ENCODE measurements at regions not wholly inside any gene's neighbourhood (a gene's known extent, or its start where the extent isn't known, plus 50 kb on each side); places are given as distances from the start of the nearest gene placed in this dataset.

DNA sequence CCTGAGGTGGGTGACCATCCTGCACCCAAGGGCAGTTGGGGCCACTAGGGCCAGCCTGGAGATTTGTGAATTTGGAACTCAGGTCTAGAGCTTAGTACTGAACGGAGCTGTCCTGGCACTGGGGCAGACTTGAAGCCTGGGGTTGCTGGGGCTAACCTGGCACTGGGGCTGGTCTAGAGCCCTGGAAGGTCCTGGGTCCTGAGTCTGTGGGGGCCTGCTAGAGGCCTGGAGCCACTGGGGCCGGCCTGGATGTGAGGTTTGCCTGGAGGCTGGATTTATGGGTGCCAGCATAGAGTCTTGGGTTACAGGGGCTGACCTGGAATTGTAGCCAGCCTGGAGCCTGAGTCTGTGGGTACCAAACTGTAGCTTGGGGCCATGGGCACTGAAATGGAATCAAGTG is 1216.9 kb downstream of the CDH11 start:
- no peak overlapping the region for H3K27ac ChIP-seq (ENCODE audit: low read depth, low read length)
- H3K79me2 ChIP-seq (ENCODE audit: insufficient read depth, low read length): no peaks in the 10 kb centered on the region
- H3K9me3 ChIP-seq (ENCODE audit: low read depth, low read length): no peaks in the 10 kb centered on the region
- no peaks in the 10 kb centered on the region for H4K20me1 ChIP-seq (ENCODE audit: insufficient read depth, low read length)
- no peak for DNase-seq (ENCODE audit: insufficient read length, low spot score, missing footprints)
- TF ChIP-seq CTCF (IDR thresholded peaks at IDR 0.05; ENCODE audit: extremely low read depth, low read depth, low read length): no peak
- H3K36me3 ChIP-seq (ENCODE audit: insufficient read depth, low read length): no peaks in the 10 kb centered on the region
- H3K4me2 ChIP-seq (ENCODE audit: insufficient read depth, low read length): no peak overlapping the region
- H3K4me1 ChIP-seq (ENCODE audit: insufficient read depth, low read length): no peaks in the 10 kb centered on the region
- H3K4me3 ChIP-seq (ENCODE audit: insufficient read depth, low read length): no peak overlapping the region
- no peak overlapping the region for H2AFZ ChIP-seq (ENCODE audit: low read length)
- no peaks in the 10 kb centered on the region for H3K27me3 ChIP-seq (ENCODE audit: insufficient read depth, low read length)

GRCh38 chr16:63904182-63904581 is 1217.7 kb downstream of the CDH11 start:
- no peaks in the 10 kb centered on the region for H3K27me3 ChIP-seq (ENCODE audit: insufficient read depth, low read length)
- no peak for DNase-seq (ENCODE audit: insufficient read length, low spot score, missing footprints)
- H3K4me2 ChIP-seq (ENCODE audit: insufficient read depth, low read length): no peak overlapping the region

GRCh38 chr16:63896383-63897109 is 1225.3 kb downstream of the CDH11 start:
- Histone ChIP-seq H3K27me3 (ENCODE audit: insufficient read depth, low read length) (no peaks in the 10 kb centered on the region), H3K4me1 (ENCODE audit: insufficient read depth, low read length) (no peaks in the 10 kb centered on the region), H3K4me3 (ENCODE audit: insufficient read depth, low read length) (no peak overlapping the region), H3K4me2 (ENCODE audit: insufficient read depth, low read length) (no peak overlapping the region), H4K20me1 (ENCODE audit: insufficient read depth, low read length) (no peaks in the 10 kb centered on the region), H3K27ac (ENCODE audit: low read depth, low read length) (no peak overlapping the region), H3K36me3 (ENCODE audit: insufficient read depth, low read length) (no peaks in the 10 kb centered on the region), H3K9me3 (ENCODE audit: low read depth, low read length) (no peaks in the 10 kb centered on the region), H2AFZ (ENCODE audit: low read length) (no peak overlapping the region), H3K79me2 (ENCODE audit: insufficient read depth, low read length) (no peaks in the 10 kb centered on the region)
- DNase-seq (ENCODE audit: insufficient read length, low spot score, missing footprints): no peak
- no peak for TF ChIP-seq CTCF (IDR thresholded peaks at IDR 0.05; ENCODE audit: extremely low read depth, low read depth, low read length)

More at GRCh38 chr16:63904182-63904581, 1217.7 kb downstream of the CDH11 start:
- no peak overlapping the region for H3K4me3 ChIP-seq (ENCODE audit: insufficient read depth, low read length)
- H4K20me1 ChIP-seq (ENCODE audit: insufficient read depth, low read length): no peaks in the 10 kb centered on the region
- no peak overlapping the region for H3K27ac ChIP-seq (ENCODE audit: low read depth, low read length)
- no peaks in the 10 kb centered on the region for H3K36me3 ChIP-seq (ENCODE audit: insufficient read depth, low read length)
- no peaks in the 10 kb centered on the region for H3K9me3 ChIP-seq (ENCODE audit: low read depth, low read length)
- no peak overlapping the region for H2AFZ ChIP-seq (ENCODE audit: low read length)
- no peaks in the 10 kb centered on the region for H3K4me1 ChIP-seq (ENCODE audit: insufficient read depth, low read length)
- no peaks in the 10 kb centered on the region for H3K79me2 ChIP-seq (ENCODE audit: insufficient read depth, low read length)
- TF ChIP-seq CTCF (IDR thresholded peaks at IDR 0.05; ENCODE audit: extremely low read depth, low read depth, low read length): no peak

DNA sequence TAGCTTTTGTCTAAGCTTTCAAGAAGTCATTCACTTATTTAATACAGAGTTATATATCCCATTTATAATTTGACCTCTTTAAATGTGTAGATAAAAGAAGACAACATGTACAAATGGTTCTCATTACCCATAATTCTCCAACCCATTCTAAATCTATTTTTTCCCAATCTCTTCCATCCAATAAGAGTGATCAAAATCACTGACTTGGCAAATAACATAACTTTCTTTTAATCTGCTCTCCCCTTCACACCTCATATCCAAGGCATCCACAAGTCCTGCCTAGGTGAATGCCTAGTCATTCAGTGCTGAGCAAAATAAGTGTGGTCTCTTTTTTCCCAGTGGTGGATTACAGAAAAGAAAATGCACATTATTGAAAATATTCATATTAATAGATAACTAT is 1231.1 kb downstream of the CDH11 start:
- Histone ChIP-seq H3K4me1 (ENCODE audit: insufficient read depth, low read length) (no peaks in the 10 kb centered on the region), H3K27me3 (ENCODE audit: insufficient read depth, low read length) (no peaks in the 10 kb centered on the region), H3K79me2 (ENCODE audit: insufficient read depth, low read length) (no peaks in the 10 kb centered on the region), H2AFZ (ENCODE audit: low read length) (no peak overlapping the region), H3K9me3 (ENCODE audit: low read depth, low read length) (no peaks in the 10 kb centered on the region), H4K20me1 (ENCODE audit: insufficient read depth, low read length) (no peaks in the 10 kb centered on the region), H3K4me3 (ENCODE audit: insufficient read depth, low read length) (no peak overlapping the region), H3K4me2 (ENCODE audit: insufficient read depth, low read length) (no peak overlapping the region), H3K36me3 (ENCODE audit: insufficient read depth, low read length) (no peaks in the 10 kb centered on the region), H3K27ac (ENCODE audit: low read depth, low read length) (no peak overlapping the region)
- no peak for TF ChIP-seq CTCF (IDR thresholded peaks at IDR 0.05; ENCODE audit: extremely low read depth, low read depth, low read length)
- no peak for DNase-seq (ENCODE audit: insufficient read length, low spot score, missing footprints)

Measured in osteoblast (primary cell).